MM.1S (cell line): ENCODE measurements at regions not wholly inside any gene's neighbourhood (a gene's known extent, or its start where the extent isn't known, plus 50 kb on each side); places are given as distances from the start of the nearest gene placed in this dataset.

Experiments
- DNase-seq: peaks from one replicate; pipeline ENCODE4 v3.0.0-alpha.2; 2015
- H2AFZ ChIP-seq: fragments of 300-600 bp; sonication (generic); 2 replicates; pipeline ENCODE4 v1.6.0; 2016; ENCODE audit warnings: antibody characterized with exemption, low read length
- H3F3A ChIP-seq: fragments of 300-600 bp; sonication (generic); 2 replicates; pipeline ENCODE4 v1.6.1; 2016; ENCODE audit warnings: mild to moderate bottlenecking, antibody characterized with exemption, low read length, moderate library complexity, mixed read lengths; ENCODE audit not compliant: insufficient read depth
- H3K27ac ChIP-seq: fragments of 300-600 bp; sonication (generic); 2 replicates; pipeline ENCODE4 v1.5.1; 2016; ENCODE audit warnings: mild to moderate bottlenecking, low read length
- H3K27me3 ChIP-seq: fragments of 300-600 bp; sonication (generic); replicated peaks from 2 replicates; pipeline ENCODE4 v1.6.0; 2016; ENCODE audit warnings: low read length; ENCODE audit not compliant: insufficient read depth
- H3K36me3 ChIP-seq: fragments of 300-600 bp; sonication (generic); replicated peaks from 2 replicates; pipeline ENCODE4 v1.6.1; 2016; ENCODE audit warnings: mild to moderate bottlenecking, low read length, mixed read lengths; ENCODE audit not compliant: insufficient read depth
- H3K4me1 ChIP-seq: fragments of 300-600 bp; sonication (generic); 2 replicates; pipeline ENCODE4 v1.6.1; 2016; ENCODE audit warnings: low read length, mixed read lengths
- H3K4me2 ChIP-seq: fragments of 300-600 bp; sonication (generic); 2 replicates; pipeline ENCODE4 v1.6.0; 2016; ENCODE audit warnings: low read depth, low read length
- H3K4me3 ChIP-seq: fragments of 300-600 bp; sonication (generic); 2 replicates; pipeline ENCODE4 v1.5.1; 2016; ENCODE audit warnings: low read length, mixed read lengths
- H3K79me2 ChIP-seq: fragments of 300-600 bp; sonication (generic); 2 replicates; pipeline ENCODE4 v1.6.1; 2016; ENCODE audit warnings: mixed run types, low read length, mixed read lengths
- H3K9ac ChIP-seq: fragments of 300-600 bp; sonication (generic); 2 replicates; pipeline ENCODE4 v1.6.1; 2016; ENCODE audit warnings: low read length, mixed read lengths
- H3K9me2 ChIP-seq: fragments of 300-600 bp; sonication (generic); replicated peaks from 2 replicates; pipeline ENCODE4 v1.6.1; 2016; ENCODE audit warnings: mild to moderate bottlenecking, low read length, mixed read lengths; ENCODE audit not compliant: insufficient read depth
- H3K9me3 ChIP-seq: fragments of 300-600 bp; sonication (generic); replicated peaks from 2 replicates; pipeline ENCODE4 v1.6.1; 2016; ENCODE audit warnings: mild to moderate bottlenecking, low read length, mixed read lengths; ENCODE audit not compliant: insufficient read depth
- H4K20me1 ChIP-seq: fragments of 300-600 bp; sonication (generic); 2 replicates; pipeline ENCODE4 v1.6.1; 2016; ENCODE audit warnings: mild to moderate bottlenecking, low read length, moderate library complexity, mixed read lengths; ENCODE audit not compliant: insufficient read depth
- EZH2 ChIP-seq: fragments of 300-600 bp; sonication (generic); optimal IDR thresholded peaks from 2 replicates; pipeline ENCODE3; 2017; ENCODE audit warnings: low read depth, mild to moderate bottlenecking, antibody characterized with exemption, low read length, mixed read lengths
- EZH2phosphoT487 ChIP-seq: fragments of 300-600 bp; sonication (generic); IDR thresholded peaks from 2 replicates; pipeline ENCODE4 v1.6.1; 2018; ENCODE audit warnings: antibody characterized with exemption, low read length
- TF ChIP-seq, protein P1 (sequence below): fragments of 300-600 bp; sonication (generic); IDR thresholded peaks from 2 replicates; pipeline ENCODE4 v1.5.1; 2016; ENCODE audit warnings: antibody characterized with exemption, low read length, mixed read lengths

DNA sequence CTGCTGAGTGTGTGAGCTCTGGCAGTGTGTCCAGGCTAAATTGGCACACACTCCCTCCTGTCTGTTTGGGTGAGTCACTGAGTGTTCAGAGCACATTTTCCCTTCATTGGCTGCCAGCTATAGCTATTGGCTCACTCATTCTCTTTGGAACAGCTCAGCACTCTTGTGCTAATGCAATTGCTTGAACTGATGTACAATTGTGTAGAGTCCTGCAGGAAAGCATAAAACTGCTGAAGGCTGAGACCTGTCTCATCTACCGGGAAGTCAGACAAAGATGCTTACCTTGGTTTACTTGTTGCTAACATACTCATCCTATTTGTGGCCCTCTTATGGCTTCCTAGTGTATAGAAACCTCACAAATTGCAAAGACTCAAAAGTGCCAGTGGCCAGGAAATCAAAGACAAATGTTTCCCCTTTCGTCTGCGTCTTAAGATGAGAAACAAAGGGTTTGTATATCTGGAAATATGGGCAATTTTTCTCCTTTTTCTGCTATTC lies 351.0 kb downstream of the BCKDHB start:
- no peaks in the 10 kb centered on the region for H3K9me3 ChIP-seq
- no peak overlapping the region for H3K9ac ChIP-seq
- no peak for TF ChIP-seq EZH2phosphoT487
- H3K27me3 ChIP-seq, result no peaks in the 10 kb centered on the region
- H3K36me3 ChIP-seq, result no peaks in the 10 kb centered on the region
- no peak overlapping the region for H3K4me2 ChIP-seq
- no peak overlapping the region for H3K27ac ChIP-seq
- no peaks in the 10 kb centered on the region for H3K4me1 ChIP-seq
- H3F3A ChIP-seq, result no peaks in the 10 kb centered on the region
- H3K4me3 ChIP-seq, result no peak overlapping the region
- DNase-seq, result no peak
- H4K20me1 ChIP-seq, result no peaks in the 10 kb centered on the region
- no peaks in the 10 kb centered on the region for H3K9me2 ChIP-seq
- no peaks in the 10 kb centered on the region for H3K79me2 ChIP-seq
- H2AFZ ChIP-seq, result no peak overlapping the region

DNA sequence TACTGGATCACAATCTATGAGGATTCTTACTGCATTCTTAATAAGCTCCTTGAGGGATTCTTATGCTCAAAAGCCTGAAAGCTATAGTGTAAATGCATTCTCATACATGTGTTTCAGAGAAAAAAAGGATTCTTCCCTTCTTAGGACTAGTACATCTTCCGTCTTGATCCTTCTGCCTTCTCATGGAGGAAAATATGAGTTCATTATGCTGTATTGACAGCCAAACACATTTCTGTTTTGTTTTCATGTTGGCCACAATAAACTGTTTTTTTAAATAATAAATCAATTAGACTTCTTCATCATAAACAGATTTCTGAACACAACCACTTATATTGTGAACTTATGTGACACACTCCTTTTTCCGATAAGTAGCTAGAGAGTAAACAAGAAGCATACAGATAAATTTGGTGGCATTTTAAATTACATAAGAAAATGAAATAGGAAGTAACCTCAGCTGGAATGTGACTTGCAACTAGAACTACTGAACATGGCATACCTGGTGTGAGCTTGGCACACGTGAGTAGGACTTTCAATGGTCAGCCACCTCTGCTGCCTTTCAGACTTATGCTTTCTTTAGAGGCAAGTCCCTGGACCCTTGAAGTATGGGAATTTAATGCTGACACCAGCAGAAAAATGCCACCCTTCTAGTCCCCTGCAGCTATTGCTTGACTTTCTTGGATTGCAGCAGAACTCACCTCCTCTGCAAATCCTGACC lies 350.4 kb downstream of the BCKDHB start:
- Histone ChIP-seq H3K9ac (no peak overlapping the region), H3K4me2 (no peak overlapping the region), H3K27me3 (no peaks in the 10 kb centered on the region), H4K20me1 (no peaks in the 10 kb centered on the region), H2AFZ (no peak overlapping the region), H3K79me2 (no peaks in the 10 kb centered on the region), H3K36me3 (no peaks in the 10 kb centered on the region), H3K4me1 (no peaks in the 10 kb centered on the region), H3F3A (no peaks in the 10 kb centered on the region), H3K4me3 (no peak overlapping the region), H3K27ac (no peak overlapping the region), H3K9me2 (no peaks in the 10 kb centered on the region), H3K9me3 (no peaks in the 10 kb centered on the region)
- no peak for DNase-seq
- TF ChIP-seq EZH2phosphoT487, result no peak
- TF ChIP-seq, protein P1, sequence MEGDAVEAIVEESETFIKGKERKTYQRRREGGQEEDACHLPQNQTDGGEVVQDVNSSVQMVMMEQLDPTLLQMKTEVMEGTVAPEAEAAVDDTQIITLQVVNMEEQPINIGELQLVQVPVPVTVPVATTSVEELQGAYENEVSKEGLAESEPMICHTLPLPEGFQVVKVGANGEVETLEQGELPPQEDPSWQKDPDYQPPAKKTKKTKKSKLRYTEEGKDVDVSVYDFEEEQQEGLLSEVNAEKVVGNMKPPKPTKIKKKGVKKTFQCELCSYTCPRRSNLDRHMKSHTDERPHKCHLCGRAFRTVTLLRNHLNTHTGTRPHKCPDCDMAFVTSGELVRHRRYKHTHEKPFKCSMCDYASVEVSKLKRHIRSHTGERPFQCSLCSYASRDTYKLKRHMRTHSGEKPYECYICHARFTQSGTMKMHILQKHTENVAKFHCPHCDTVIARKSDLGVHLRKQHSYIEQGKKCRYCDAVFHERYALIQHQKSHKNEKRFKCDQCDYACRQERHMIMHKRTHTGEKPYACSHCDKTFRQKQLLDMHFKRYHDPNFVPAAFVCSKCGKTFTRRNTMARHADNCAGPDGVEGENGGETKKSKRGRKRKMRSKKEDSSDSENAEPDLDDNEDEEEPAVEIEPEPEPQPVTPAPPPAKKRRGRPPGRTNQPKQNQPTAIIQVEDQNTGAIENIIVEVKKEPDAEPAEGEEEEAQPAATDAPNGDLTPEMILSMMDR, result no peak
- TF ChIP-seq EZH2, result no peak

DNA sequence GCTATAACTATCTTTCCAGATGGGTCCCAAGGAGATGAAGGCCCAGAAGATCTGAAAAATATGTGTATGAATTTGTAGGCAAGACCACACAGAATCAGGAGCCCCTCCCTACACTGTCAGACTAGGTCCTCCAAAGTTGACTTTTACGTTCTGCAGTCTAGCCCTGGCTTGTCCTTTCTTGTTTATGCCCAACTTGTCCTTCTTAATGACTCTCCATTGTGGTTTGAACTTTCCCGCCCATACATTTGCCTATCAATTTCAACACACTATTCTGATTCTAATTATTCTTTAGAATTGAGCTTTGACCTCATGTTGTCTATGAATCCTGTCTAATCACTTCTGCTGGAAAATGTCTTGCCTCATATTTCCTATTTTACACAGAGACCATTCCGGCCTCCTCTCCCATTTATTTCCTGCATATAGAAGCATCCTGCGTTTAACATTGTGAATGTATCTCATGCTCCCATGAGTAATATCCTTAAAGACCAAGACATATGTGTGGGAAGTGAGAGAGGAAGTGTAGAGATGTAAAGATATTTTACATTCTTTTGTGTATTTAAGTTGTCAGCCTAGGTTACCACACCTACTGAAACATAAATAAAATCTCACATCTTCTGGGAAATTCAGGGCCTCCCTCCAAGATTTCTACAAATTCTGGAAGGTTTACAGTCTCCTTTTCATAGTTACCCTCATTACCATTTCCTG lies 348.3 kb downstream of the BCKDHB start:
- Histone ChIP-seq H3K4me1 (no peaks in the 10 kb centered on the region), H3K9ac (no peak overlapping the region), H3K79me2 (no peaks in the 10 kb centered on the region), H3K9me3 (no peaks in the 10 kb centered on the region), H3K36me3 (no peaks in the 10 kb centered on the region), H3K9me2 (no peaks in the 10 kb centered on the region), H3K4me3 (no peak overlapping the region), H3K4me2 (no peak overlapping the region), H3K27ac (no peak overlapping the region), H2AFZ (no peak overlapping the region), H3F3A (no peaks in the 10 kb centered on the region), H4K20me1 (no peaks in the 10 kb centered on the region), H3K27me3 (no peaks in the 10 kb centered on the region)
- no peak for DNase-seq
- no peak for TF ChIP-seq EZH2phosphoT487
- TF ChIP-seq, protein P1, result no peak
- TF ChIP-seq EZH2, result no peak

DNA sequence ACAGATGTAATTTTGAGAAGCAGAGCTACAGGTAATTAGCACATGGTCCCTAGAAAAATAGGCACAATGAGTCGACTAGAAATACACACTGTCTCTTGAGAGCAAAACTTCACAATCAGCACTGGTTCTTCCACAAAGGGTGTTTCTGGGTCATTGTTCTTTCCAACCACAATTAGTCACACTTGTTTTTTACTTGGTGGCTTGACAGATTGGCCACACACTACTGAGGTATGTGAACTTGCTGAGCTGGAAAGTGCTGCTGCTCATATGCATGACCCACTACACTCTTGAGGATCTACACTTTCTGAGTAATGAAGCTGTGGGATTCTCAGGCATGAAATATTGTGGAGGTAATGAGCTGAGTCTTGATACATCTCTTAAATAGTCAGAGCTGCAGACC lies 347.7 kb downstream of the BCKDHB start:
- Histone ChIP-seq H2AFZ (no peak overlapping the region), H3K27me3 (no peaks in the 10 kb centered on the region), H3K4me3 (no peak overlapping the region), H3K4me1 (no peaks in the 10 kb centered on the region), H4K20me1 (no peaks in the 10 kb centered on the region), H3K27ac (no peak overlapping the region), H3K9ac (no peak overlapping the region), H3K9me3 (no peaks in the 10 kb centered on the region), H3K79me2 (no peaks in the 10 kb centered on the region), H3K9me2 (no peaks in the 10 kb centered on the region), H3K36me3 (no peaks in the 10 kb centered on the region), H3K4me2 (no peak overlapping the region), H3F3A (no peaks in the 10 kb centered on the region)
- TF ChIP-seq EZH2phosphoT487, result no peak
- TF ChIP-seq, protein P1, result no peak
- no peak for TF ChIP-seq EZH2
- peak; percentile 11 for DNase-seq
